GM18505 (cell line): ENCODE measurements at regions not wholly inside any gene's neighbourhood (a gene's known extent, or its start where the extent isn't known, plus 50 kb on each side); places are given as distances from the start of the nearest gene placed in this dataset.

Experiments
- ATAC-seq: cut with Tn5 transposase; IDR thresholded peaks from one replicate; pipeline ENCODE4 v1.9.1; 2021; ENCODE audit not compliant: unreplicated experiment
- POLR2A ChIP-seq: IDR thresholded peaks from 4 replicates; pipeline ENCODE4 v1.6.1; 2011; ENCODE audit warnings: borderline replicate concordance; ENCODE audit not compliant: insufficient read depth, insufficient read length; ENCODE audit errors: extremely low read depth

DNA sequence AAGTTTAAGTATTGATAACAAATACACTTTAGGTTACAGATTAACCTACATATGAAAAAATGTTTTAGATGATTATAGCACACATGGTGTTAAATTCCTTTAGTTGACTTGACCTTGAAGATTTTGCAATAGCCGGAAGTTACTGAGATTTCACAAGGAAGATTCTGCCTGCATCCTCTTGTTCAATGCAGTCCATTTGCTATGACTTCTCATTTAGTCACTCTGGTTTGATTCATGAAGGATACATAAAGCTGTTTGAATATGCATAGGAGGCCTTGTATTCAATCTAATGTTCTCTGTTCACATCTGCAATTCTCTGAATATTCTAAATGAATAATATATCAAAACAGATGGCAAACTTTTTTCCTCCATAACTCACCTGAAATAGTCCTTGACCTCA lies 870.2 kb upstream of the GOT2 start:
- TF ChIP-seq POLR2A: no peak
- ATAC-seq: no peak

- no peak for ATAC-seq
- TF ChIP-seq POLR2A: no peak
Measured at GRCh38 chr16:59601452-59601851, 867.3 kb upstream of the GOT2 start.

DNA sequence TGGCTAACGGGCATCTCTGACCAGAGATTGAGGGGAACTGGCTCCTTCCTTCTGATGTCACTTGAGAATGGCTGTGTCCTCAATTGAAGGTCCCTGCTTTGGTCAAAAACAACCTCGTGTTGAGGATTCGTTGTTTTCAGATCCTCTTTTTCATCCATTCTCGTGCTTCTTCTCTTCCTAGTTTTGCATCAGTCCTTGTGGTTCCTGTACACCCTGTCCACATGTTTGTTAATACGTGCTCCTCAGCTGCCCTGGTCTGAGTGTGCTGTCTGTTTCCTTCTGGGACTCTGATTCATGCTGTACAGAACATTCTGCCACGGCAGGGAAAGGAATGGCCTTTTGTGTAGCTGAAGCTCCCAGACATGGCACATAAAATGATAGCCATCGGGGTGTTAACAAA lies 863.2 kb upstream of the GOT2 start:
- no peak for TF ChIP-seq POLR2A
- no peak for ATAC-seq

- no peak for ATAC-seq
- TF ChIP-seq POLR2A: no peak
Measured at GRCh38 chr16:59596693-59597092, 862.6 kb upstream of the GOT2 start.

DNA sequence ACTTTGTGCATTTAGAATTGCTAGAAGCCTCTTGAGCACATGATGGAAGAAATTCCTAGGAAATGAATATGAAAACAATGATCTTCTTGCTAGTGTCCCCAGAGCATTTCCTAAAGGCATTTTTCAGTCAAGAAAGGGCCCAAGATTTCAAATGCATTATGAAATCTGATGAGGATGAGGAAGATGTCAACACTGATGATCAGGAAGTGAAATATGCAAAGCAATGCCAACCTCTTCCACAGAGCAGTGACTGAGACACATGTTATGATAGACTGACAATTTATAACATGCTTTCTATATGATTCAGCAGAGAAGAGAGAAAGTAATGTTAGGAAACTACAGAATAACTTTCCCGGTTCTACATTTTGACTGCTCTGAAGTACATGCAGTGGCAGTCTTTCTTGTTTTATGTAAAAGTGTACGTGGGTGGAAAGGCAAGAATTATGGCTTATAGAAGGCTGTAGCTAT lies 859.1 kb upstream of the GOT2 start:
- TF ChIP-seq POLR2A: no peak
- no peak for ATAC-seq

GRCh38 chr16:59591480-59591879 lies 857.4 kb upstream of the GOT2 start:
- TF ChIP-seq POLR2A: no peak
- ATAC-seq: no peak

- no peak for ATAC-seq
- no peak for TF ChIP-seq POLR2A
Measured at GRCh38 chr16:59590845-59591244, 856.7 kb upstream of the GOT2 start.

GRCh38 chr16:59586331-59586730 lies 852.2 kb upstream of the GOT2 start:
- no peak for ATAC-seq
- TF ChIP-seq POLR2A: no peak

DNA sequence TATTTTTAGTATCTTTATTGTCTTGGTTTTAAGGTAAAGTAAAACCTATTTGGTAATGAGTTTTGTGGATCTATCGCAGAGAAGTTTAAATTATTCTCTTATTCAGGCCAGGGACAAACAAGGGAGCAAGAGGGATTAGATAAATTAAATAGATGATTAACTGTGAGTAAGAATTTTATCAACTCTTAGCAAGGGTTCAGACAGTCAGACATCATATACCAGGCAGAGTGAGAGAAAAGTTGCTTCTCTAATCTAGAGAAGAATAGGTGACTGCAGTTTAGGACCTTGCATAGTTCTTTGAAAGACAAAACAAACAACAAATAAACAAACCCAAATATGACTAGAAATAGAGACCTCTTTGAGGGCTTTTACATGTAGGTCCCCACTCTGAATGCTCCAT lies 840.2 kb upstream of the GOT2 start:
- ATAC-seq: no peak
- TF ChIP-seq POLR2A: no peak

DNA sequence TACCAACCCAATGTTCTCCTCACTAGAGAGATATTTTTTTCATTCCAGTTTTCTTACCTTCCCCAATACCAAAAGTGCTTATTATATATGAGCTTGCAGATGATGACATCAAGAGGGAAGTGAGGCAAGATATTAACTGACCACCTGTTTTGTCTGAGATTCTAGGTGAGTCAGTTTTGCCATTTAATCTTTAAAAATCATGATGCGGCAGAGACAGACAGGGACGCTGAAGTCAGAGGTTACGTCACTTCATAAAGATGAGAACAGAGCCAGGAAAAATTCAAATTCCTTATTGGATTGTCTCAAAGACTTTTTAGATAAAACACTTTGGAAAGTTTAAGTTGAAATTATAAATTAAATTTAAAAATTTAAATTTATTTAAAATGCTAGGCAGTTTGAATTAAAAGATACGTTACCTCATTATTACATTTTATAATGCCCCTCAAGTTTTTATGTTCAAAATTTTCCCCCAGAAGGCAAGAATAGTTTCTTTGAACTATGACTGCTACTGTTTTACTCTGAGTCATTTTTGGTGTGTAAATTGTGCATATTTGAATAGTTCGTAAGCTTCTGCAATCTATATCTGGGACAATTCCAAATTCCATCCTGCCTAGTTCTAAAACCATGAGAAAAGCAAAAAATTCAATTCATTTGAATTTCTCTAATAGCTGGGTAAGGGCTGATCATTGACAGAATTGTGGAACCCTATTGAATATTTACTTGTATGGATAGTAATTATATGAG lies 839.6 kb upstream of the GOT2 start:
- TF ChIP-seq POLR2A: no peak

DNA sequence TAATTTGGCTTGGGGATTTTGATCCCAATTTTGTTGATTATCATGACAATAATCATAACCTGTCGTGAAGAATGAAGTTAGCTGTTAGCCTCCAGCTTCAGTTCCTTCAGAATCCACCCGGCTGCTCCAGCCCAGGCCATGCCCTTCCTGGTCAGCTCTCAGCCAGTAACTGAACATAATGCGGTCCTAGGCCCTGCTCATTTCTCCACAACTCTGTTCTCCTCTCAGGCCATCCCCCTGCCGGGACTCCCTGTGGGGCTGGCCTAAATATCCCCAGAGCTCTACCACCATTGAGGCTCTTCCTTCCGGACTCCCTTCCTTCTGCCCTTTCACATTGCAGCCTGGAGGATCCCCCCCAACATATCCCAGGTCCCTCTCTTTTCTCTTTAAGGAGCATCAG lies 833.4 kb upstream of the GOT2 start:
- TF ChIP-seq POLR2A: no peak
- no peak for ATAC-seq

More for the DNA sequence above, 839.6 kb upstream of the GOT2 start:
- ATAC-seq: no peak

GRCh38 chr16:59566446-59566845 lies 832.3 kb upstream of the GOT2 start:
- no peak for ATAC-seq

DNA sequence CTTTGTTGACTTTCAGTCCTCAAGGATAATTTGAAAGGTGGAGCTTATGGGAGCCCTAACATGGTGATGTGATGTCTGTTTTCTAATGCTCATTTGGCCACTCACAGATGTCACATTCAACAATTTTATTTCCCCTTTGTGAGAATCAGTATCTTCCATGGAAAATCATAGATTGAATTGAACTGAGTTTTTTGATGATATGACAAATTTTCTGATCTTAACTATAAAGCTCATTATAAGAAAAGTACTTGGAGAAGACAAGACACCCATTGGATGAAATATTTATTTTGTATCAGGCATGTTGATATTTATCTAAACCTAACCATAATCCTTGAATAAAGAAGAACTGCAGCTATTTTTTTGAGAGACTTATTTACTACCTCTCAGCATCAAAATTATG lies 824.6 kb upstream of the GOT2 start:
- no peak for ATAC-seq
- no peak for TF ChIP-seq POLR2A

More at GRCh38 chr16:59566446-59566845, 832.3 kb upstream of the GOT2 start:
- no peak for TF ChIP-seq POLR2A

DNA sequence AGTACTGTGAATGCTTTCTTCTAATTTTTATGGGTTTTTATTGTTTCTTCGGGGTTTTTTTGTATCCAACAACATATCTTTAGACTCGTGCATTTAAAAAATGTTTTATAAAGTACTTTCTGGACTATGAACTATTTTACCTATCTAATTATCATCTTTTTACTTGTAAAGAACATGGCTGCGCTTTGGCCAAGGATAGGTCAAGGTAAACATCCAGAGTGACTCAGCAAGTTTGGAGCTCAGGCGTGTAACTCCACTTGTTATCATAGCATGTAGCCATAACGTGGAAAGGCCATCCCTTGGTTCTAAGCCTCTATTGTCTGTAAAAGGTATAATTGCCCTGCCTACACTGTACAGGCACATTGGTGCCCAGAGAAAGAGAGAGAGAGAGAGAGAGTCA lies 818.0 kb upstream of the GOT2 start:
- no peak for ATAC-seq
- no peak for TF ChIP-seq POLR2A
